AG10803 (cell line): ENCODE measurements at regions not wholly inside any gene's neighbourhood (a gene's known extent, or its start where the extent isn't known, plus 50 kb on each side); places are given as distances from the start of the nearest gene placed in this dataset.
"Not testable (repeated sequence)": the region's sequence is repeated elsewhere in the genome, so short reads cannot be mapped to it uniquely, and the experiment has no call there.

Experiments used
- DNase-seq: peaks from one replicate; pipeline ENCODE4 v3.0.0; 2010; ENCODE audit warnings: low read depth
- H3K4me3 ChIP-seq: 2 replicates; pipeline ENCODE4 v1.5.1; 2011; ENCODE audit warnings: mild to moderate bottlenecking, low read length, control low read depth
- TF ChIP-seq, protein P1 (sequence below): conservative IDR thresholded peaks from 2 replicates; pipeline ENCODE4 v1.5.1; 2011; ENCODE audit warnings: mild to moderate bottlenecking, low read length, control low read depth, inconsistent platforms

DNA sequence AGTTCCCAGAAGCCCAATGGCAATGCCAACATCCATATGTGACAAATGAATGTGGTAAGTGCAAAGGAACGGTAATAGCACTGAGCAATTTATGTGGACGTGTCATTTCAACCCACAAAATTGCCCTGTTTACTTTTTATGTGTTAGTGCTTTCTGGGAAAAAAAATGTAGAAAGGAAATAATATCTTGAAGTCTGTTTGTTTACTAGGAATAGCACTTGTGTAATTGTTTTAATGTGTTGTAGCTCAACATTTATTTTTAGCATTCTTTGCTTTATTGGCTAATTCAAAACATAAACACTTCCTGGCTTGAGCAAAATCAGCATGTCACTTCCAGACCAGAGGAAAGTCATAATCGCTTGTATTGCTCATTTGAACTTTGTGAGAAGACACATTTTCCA lies 224.8 kb upstream of the KCNK2 start:
- peak; percentile 96 for DNase-seq
- TF ChIP-seq, protein P1, sequence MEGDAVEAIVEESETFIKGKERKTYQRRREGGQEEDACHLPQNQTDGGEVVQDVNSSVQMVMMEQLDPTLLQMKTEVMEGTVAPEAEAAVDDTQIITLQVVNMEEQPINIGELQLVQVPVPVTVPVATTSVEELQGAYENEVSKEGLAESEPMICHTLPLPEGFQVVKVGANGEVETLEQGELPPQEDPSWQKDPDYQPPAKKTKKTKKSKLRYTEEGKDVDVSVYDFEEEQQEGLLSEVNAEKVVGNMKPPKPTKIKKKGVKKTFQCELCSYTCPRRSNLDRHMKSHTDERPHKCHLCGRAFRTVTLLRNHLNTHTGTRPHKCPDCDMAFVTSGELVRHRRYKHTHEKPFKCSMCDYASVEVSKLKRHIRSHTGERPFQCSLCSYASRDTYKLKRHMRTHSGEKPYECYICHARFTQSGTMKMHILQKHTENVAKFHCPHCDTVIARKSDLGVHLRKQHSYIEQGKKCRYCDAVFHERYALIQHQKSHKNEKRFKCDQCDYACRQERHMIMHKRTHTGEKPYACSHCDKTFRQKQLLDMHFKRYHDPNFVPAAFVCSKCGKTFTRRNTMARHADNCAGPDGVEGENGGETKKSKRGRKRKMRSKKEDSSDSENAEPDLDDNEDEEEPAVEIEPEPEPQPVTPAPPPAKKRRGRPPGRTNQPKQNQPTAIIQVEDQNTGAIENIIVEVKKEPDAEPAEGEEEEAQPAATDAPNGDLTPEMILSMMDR = no peak
- no peak overlapping the region for H3K4me3 ChIP-seq

DNA sequence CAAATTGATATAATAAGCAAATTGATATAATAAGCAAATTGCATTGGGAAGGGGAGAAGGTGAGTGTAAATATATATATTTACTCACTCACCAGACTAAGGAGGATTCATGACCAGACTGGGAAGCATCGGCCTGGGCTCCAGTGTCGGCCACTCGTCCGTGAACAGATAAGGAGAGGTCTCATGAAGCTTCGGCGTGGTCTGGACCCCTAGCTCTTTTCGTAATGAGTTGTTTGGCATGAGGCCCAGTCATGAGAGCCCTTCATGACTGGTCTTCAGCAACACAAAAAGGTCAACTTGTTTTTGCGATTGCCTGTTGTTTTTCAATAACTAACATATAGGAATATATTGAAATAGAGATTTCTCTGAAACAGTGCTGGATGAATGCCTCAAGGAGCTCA lies 222.9 kb upstream of the KCNK2 start:
- H3K4me3 ChIP-seq = no peak overlapping the region
- TF ChIP-seq, protein P1 = no peak
- no peak for DNase-seq

DNA sequence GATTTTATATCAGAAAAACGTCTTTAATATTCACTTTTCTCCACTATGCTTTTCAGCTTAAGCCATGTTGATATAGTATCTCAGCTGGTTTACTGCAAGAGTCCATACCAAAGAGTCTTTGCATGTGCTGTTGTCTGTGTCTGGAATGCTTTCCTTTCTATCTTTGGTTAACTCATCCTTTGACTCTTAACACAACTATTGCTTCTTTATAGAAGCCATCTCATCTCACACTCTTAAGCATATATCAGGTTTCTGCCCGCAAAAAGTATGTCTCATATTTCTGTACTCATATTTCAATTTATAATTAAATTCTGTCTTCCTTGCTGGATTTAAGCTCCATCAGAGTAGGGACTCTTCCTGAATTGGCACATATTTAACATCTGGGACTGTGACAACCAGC lies 220.9 kb upstream of the KCNK2 start:
- DNase-seq = peak; percentile 35
- no peak overlapping the region for H3K4me3 ChIP-seq
- TF ChIP-seq, protein P1 = no peak

DNA sequence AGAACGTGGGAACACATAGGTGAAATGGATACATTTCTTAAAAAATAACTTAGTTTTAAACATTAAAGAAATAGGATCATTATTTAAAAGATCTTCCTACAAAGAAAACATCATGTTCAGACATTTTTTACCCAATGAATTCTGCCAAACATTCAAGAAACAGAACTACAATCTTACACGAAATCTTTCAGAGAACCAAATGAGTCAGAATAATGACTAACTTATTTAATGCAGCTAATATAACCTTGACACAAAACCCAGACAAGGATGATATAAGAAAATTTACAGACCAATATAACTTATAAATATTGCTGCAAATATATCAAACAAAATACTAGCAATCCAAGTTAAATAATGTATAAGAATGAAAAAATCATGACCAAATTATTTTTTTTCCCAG lies 220.1 kb upstream of the KCNK2 start:
- DNase-seq = peak; percentile 52
- H3K4me3 ChIP-seq = no peak overlapping the region
- TF ChIP-seq, protein P1 = no peak

DNA sequence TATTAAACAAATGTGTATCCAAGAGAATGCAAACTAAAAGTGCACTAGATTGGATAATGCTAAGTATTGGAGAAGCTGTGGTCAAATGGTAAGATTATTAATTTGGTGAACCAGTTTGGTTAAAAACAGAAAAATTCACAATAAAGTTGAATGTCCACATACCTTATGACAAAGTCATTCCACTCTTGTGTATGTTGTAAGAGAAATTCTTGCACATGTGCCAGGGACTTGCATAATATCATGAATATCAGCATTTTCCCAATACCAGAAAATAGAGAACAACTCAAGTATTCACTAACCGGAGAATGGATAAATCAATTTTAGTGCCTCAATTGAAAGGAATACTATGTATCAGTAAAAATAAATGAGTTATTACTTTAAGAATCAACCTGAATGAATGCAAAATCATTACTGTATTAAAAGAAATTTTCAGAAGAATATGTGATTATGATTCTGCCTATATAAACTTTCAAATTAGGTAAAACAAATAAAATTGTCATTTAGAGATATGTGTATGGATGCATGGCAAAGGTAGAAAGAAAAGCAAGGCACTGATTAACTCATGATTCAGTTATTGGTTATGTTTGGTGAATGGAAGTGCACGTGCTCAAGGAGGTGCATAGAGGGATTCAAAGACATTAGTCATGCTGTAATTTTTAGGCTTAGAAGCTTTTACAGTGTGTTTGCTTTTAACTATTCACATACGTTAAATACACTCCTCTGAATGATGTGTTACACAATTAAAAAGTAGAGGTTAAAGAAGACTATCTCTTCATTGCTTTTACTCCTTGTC lies 217.4 kb upstream of the KCNK2 start:
- TF ChIP-seq, protein P1 = no peak
- DNase-seq = peak; percentile 90

DNA sequence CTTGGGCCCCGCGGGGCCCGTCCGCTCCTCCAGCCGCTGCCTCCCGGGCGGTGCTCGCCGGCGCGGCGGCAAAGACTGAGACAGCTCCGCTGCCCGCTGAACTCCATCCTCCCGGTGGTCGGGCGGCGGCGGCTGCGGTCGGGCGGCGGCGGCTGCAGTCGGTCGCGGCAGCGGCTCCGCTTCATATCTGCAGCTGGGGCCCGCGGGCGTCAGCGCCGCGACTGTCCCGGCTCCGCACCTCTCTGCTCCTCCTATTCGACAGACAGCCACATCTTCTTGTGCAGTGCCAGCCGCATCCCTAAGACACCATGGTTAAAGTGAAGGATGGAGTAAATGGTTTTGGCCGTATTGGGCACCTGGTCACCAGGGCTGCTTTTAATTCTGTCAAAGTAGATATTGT lies 212.1 kb upstream of the KCNK2 start:
- not testable (repeated sequence) for DNase-seq, H3K4me3 ChIP-seq

More for the DNA sequence above, 217.4 kb upstream of the KCNK2 start:
- no peak overlapping the region for H3K4me3 ChIP-seq

DNA sequence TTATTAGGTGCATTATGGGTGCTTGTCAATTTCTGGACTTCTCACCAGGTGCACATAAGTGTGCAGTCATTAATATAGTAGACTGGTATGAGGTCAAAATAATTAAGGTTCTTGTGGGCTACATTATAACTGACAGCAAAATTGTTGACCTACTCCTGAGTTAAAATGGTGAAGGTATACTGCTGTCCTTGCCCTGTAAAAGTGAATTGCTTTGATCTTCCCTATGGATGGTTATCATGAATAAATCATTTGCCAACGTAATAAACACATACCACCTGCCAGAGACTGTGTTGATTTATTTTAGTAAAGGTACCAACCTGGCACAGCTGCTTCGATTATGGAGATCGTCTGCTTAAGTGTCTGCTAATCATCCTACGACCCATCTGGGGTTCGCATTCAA lies 201.6 kb upstream of the KCNK2 start:
- no peak for DNase-seq
- TF ChIP-seq, protein P1 = no peak
- H3K4me3 ChIP-seq = no peak overlapping the region
